IMR-90 (cell line): ENCODE measurements at regions not wholly inside any gene's neighbourhood (a gene's known extent, or its start where the extent isn't known, plus 50 kb on each side); places are given as distances from the start of the nearest gene placed in this dataset.
A peak's percentile ranks its signal among the peaks of the same experiment; 100 is the strongest.

Experiments used
- ATAC-seq: fragments of 200-7000 bp; cut with Tn5 transposase; 2 replicates; pipeline ENCODE4 v1.9.1; 2020; ENCODE audit warnings: low read depth, mild to moderate bottlenecking, moderate library complexity
- BruUV-seq: library from RNA; stranded (reverse); fragments of 400-500 nt; replicated peaks from 2 replicates; lab custom pipeline; 2021; lab: Mats Ljungman, UMichigan
- CTCF ChIA-PET: fragments of 300-600 bp; formaldehyde crosslinking; extraction: SDS; loops from one replicate; lab custom pipeline; 2021; ENCODE audit warnings: antibody characterized with exemption; lab: Yijun Ruan, JAX
- POLR2A ChIA-PET: fragments of 300-600 bp; sonication (Branson Sonifier 250); formaldehyde crosslinking; loops from one replicate; lab custom pipeline; 2022; ENCODE audit warnings: antibody characterized with exemption; ENCODE audit not compliant: unreplicated experiment; lab: Charles Lee
- DNase-seq: peaks from one replicate; pipeline ENCODE4 v3.0.0; 2013
- H2AFZ ChIP-seq: replicated peaks from 2 replicates; pipeline ENCODE3; 2013; ENCODE audit warnings: low read length, mild to moderate bottlenecking; ENCODE audit not compliant: poor library complexity
- H2AK5ac ChIP-seq: 2 replicates; pipeline ENCODE4 v1.6.1; 2013; ENCODE audit warnings: low read depth, low read length, inconsistent platforms
- H2AK9ac ChIP-seq: replicated peaks from 2 replicates; pipeline ENCODE3; 2013; ENCODE audit warnings: mild to moderate bottlenecking, low read depth, low read length, moderate library complexity; ENCODE audit not compliant: poor library complexity
- H2BK120ac ChIP-seq: 2 replicates; pipeline ENCODE4 v1.6.1; 2013; ENCODE audit warnings: low read depth, low read length, inconsistent platforms
- H2BK15ac ChIP-seq: 3 replicates; pipeline ENCODE4 v1.6.1; 2013; ENCODE audit warnings: low read depth, low read length, inconsistent platforms
- H2BK20ac ChIP-seq: 2 replicates; pipeline ENCODE4 v1.6.1; 2013; ENCODE audit warnings: low read depth, mild to moderate bottlenecking, inconsistent platforms, low read length, moderate library complexity
- H2BK5ac ChIP-seq: 2 replicates; pipeline ENCODE4 v1.6.1; 2013; ENCODE audit warnings: mild to moderate bottlenecking, low read depth, low read length, inconsistent platforms; ENCODE audit not compliant: poor library complexity, severe bottlenecking
- H3K14ac ChIP-seq: replicated peaks from 2 replicates; pipeline ENCODE4 v1.6.1; 2013; ENCODE audit warnings: low read depth, low read length, inconsistent platforms
- H3K18ac ChIP-seq: 2 replicates; pipeline ENCODE4 v1.6.1; 2013; ENCODE audit warnings: low read depth, low read length, control low read depth
- H3K23ac ChIP-seq: 2 replicates; pipeline ENCODE4 v1.6.1; 2013; ENCODE audit warnings: low read depth, low read length, inconsistent platforms
- H3K27ac ChIP-seq: 2 replicates; pipeline ENCODE4 v1.5.1; 2013; ENCODE audit warnings: mild to moderate bottlenecking, control low read depth, low read length; ENCODE audit not compliant: insufficient read depth
- H3K27me3 ChIP-seq: 2 replicates; pipeline ENCODE4 v1.6.1; 2013; ENCODE audit warnings: low read length; ENCODE audit not compliant: control insufficient read depth, insufficient read depth
- H3K36me3 ChIP-seq: 2 replicates; pipeline ENCODE4 v1.6.1; 2013; ENCODE audit warnings: low read length, mixed read lengths; ENCODE audit not compliant: control insufficient read depth, insufficient read depth
- H3K4ac ChIP-seq: 2 replicates; pipeline ENCODE4 v1.6.1; 2013; ENCODE audit warnings: low read depth, low read length, inconsistent platforms
- H3K4me1 ChIP-seq: 2 replicates; pipeline ENCODE4 v1.6.1; 2013; ENCODE audit warnings: low read length, mixed read lengths; ENCODE audit not compliant: control insufficient read depth, insufficient read depth
- H3K4me2 ChIP-seq: 2 replicates; pipeline ENCODE4 v1.6.1; 2013; ENCODE audit warnings: low read depth, mild to moderate bottlenecking, control low read depth, low read length, moderate library complexity
- H3K4me3 ChIP-seq: 2 replicates; pipeline ENCODE4 v1.5.1; 2013; ENCODE audit warnings: low read depth, mild to moderate bottlenecking, control low read depth, low read length, moderate library complexity; ENCODE audit not compliant: insufficient read depth
- H3K56ac ChIP-seq: 2 replicates; pipeline ENCODE4 v1.6.1; 2013; ENCODE audit warnings: low read length, inconsistent platforms; ENCODE audit not compliant: insufficient read depth; ENCODE audit errors: extremely low read depth
- H3K79me1 ChIP-seq, 2 experiments: 2 replicates each; pipeline ENCODE4 v1.6.1; 2013; ENCODE audit warnings: low read length in 2 of 2, inconsistent platforms in 1 of 2, low read depth in 1 of 2
- H3K9ac ChIP-seq: 2 replicates; pipeline ENCODE4 v1.6.1; 2013; ENCODE audit warnings: low read depth, low read length, control low read depth
- H3K9me1 ChIP-seq: 2 replicates; pipeline ENCODE4 v1.6.1; 2013; ENCODE audit warnings: low read length, inconsistent platforms; ENCODE audit not compliant: insufficient read depth
- H3K9me3 ChIP-seq: 2 replicates; pipeline ENCODE4 v1.6.1; 2013; ENCODE audit warnings: low read length; ENCODE audit not compliant: control insufficient read depth, insufficient read depth
- H4K20me1 ChIP-seq: 2 replicates; pipeline ENCODE4 v1.6.1; 2013; ENCODE audit warnings: low read length, inconsistent platforms; ENCODE audit not compliant: insufficient read depth
- H4K5ac ChIP-seq: 2 replicates; pipeline ENCODE4 v1.6.1; 2013; ENCODE audit warnings: mild to moderate bottlenecking, low read depth, low read length, control low read depth
- H4K8ac ChIP-seq, 2 experiments: 2 replicates each; pipeline ENCODE4 v1.6.1; 2013; ENCODE audit warnings: low read depth in 2 of 2, low read length in 2 of 2, control low read depth in 1 of 2, inconsistent platforms in 1 of 2
- H4K91ac ChIP-seq: 2 replicates; pipeline ENCODE4 v1.6.1; 2013; ENCODE audit warnings: low read depth, low read length, inconsistent platforms; ENCODE audit not compliant: insufficient read depth
- BHLHE40 ChIP-seq: fragments of 150-350 bp; IDR thresholded peaks from 2 replicates; pipeline ENCODE4 v1.6.1; 2016; ENCODE audit warnings: mild to moderate bottlenecking, low read depth, low read length
- CEBPB ChIP-seq: IDR thresholded peaks from 2 replicates; pipeline ENCODE4 v1.6.1; 2012; ENCODE audit warnings: low read depth, low read length, improper control_type of control experiment
- CHD1 ChIP-seq: IDR thresholded peaks from 2 replicates; pipeline ENCODE4 v1.6.1; 2012; ENCODE audit warnings: low read depth, low read length, improper control_type of control experiment
- CTCF ChIP-seq: conservative IDR thresholded peaks from 2 replicates; pipeline ENCODE4 v1.5.1; 2012; ENCODE audit warnings: mild to moderate bottlenecking, low read depth, low read length, improper control_type of control experiment
- FOS ChIP-seq: fragments of 150-350 bp; IDR thresholded peaks from 2 replicates; pipeline ENCODE4 v1.6.1; 2016; ENCODE audit warnings: low read depth, low read length
- MAFK ChIP-seq: IDR thresholded peaks from 2 replicates; pipeline ENCODE4 v1.6.1; 2012; ENCODE audit warnings: low read depth, low read length, improper control_type of control experiment
- MAZ ChIP-seq: IDR thresholded peaks from 2 replicates; pipeline ENCODE4 v1.6.1; 2012; ENCODE audit warnings: low read depth, mild to moderate bottlenecking, low read length, improper control_type of control experiment, moderate library complexity, borderline replicate concordance
- MXI1 ChIP-seq: IDR thresholded peaks from 2 replicates; pipeline ENCODE4 v1.6.1; 2012; ENCODE audit warnings: low read depth, mild to moderate bottlenecking, low read length, moderate library complexity, borderline replicate concordance
- NFE2L2 ChIP-seq: fragments of 150-350 bp; IDR thresholded peaks from 2 replicates; pipeline ENCODE4 v1.6.1; 2016; ENCODE audit warnings: low read depth, mild to moderate bottlenecking, low read length
- POLR2A ChIP-seq: IDR thresholded peaks from 2 replicates; pipeline ENCODE4 v1.6.1; 2012; ENCODE audit warnings: mild to moderate bottlenecking, low read depth, low read length
- RAD21 ChIP-seq: IDR thresholded peaks from 2 replicates; pipeline ENCODE4 v1.6.1; 2012; ENCODE audit warnings: low read length, improper control_type of control experiment
- RCOR1 ChIP-seq: IDR thresholded peaks from 2 replicates; pipeline ENCODE4 v1.6.1; 2012; ENCODE audit warnings: mild to moderate bottlenecking, low read length, improper control_type of control experiment; ENCODE audit not compliant: insufficient replicate concordance
- WGBS, 2 experiments: methylation state at CpG; one replicate each; pipeline versions ENCODE4 v1.1.5 to v1.1.7; 2013; ENCODE audit warnings: missing lambda C conversion rate in 2 of 2; ENCODE audit not compliant: insufficient read length in 1 of 2; ENCODE audit errors: extremely low coverage in 2 of 2; 5-methylcytosine and 5-hydroxymethylcytosine counted together
- dilution Hi-C: fragments of 300-500 bp; cut with HindIII; formaldehyde crosslinking; loops from one replicate; pipeline ENCODE4 v1.14.3; 2018; ENCODE audit warnings: low sequenced_read_pairs; ENCODE audit not compliant: unreplicated experiment
- in situ Hi-C: fragments of 300-500 bp; cut with MboI; formaldehyde crosslinking; loops from 3 replicates; pipeline ENCODE4 v1.14.3; 2019; ENCODE audit warnings: low sequenced_read_pairs, inconsistent platforms, mixed read lengths
- intact Hi-C: fragments of 100-400 bp; cut with micrococcal nuclease; formaldehyde crosslinking; loops from 2 replicates; pipeline ENCODE4 v1.10.0; 2022

GRCh38 chr10:91163869-91164474 is 56.5 kb upstream of the PCGF5 start:
- Histone ChIP-seq H3K4me1 (peaks cover 6% of the 10 kb centered on the region; the same call in 1 of the 2 replicates), H2AFZ (peak overlapping the region; percentile 92), H2BK20ac (no peak overlapping the region), H2BK15ac (no peak overlapping the region), H2AK9ac (peak overlapping the region; percentile 89), H3K9me1 (no peaks in the 10 kb centered on the region; the same call in 1 of the 2 replicates), H3K4me2 (peak overlapping the region; percentile 76), H3K18ac (no peak overlapping the region), H3K56ac (no peak overlapping the region), H3K27ac (peak overlapping the region; percentile 58), H3K9me3 (no peaks in the 10 kb centered on the region), H4K91ac (peak overlapping the region; percentile 54; the same call in 1 of the 2 replicates), H4K20me1 (peaks cover 13% of the 10 kb centered on the region; the same call in 1 of the 2 replicates), H3K14ac (no peak overlapping the region), H3K23ac (no peak overlapping the region), H2BK120ac (peak overlapping the region; percentile 2; the same call in 1 of the 2 replicates), H4K5ac (no peak overlapping the region), H4K8ac (peak overlapping the region; percentile 44 to 50; a peak in 3 of 4 replicates), H2AK5ac (peak overlapping the region; percentile 49), H3K79me1 (peaks cover 29 to 34% of the 10 kb centered on the region in 2 experiments), H3K36me3 (no peaks in the 10 kb centered on the region), H3K9ac (peak overlapping the region; percentile 46), H3K27me3 (no peaks in the 10 kb centered on the region), H2BK5ac (peak overlapping the region; percentile 81), H3K4me3 (peak overlapping the region; percentile 68), H3K4ac (peak overlapping the region; percentile 11; the same call in 1 of the 2 replicates)
- BruUV-seq, result no TSS peak
- TF ChIP-seq RAD21 (no peak), MAZ (peak; percentile 60; the same call in 1 of the 2 replicates), CTCF (no peak), CHD1 (no peak), CEBPB (0 out of 2 replicates have a peak, but pooled peaks have one; percentile 1), MAFK (no peak), FOS (peak; percentile 99), POLR2A (peak; percentile 72), BHLHE40 (peak; percentile 91), NFE2L2 (no peak), MXI1 (peak; percentile 74; the same call in 1 of the 2 replicates), RCOR1 (no peak)
- WGBS, 2 experiments, result 0% methylated on average over 9 of the region's 38 CpGs; no CpG with 5 or more reads in 1 of the 2 experiments
- CTCF ChIA-PET, result interaction anchor here (1.0 kb wide), 1 partner anchor 15 kb away, joined by 4 read pairs; no protein-coding TSS in a partner anchor
- intact Hi-C loops (loop anchor here (2.0 to 10.0 kb wide), 4 partner anchors 57 to 279 kb away; partner anchors contain the start of gene PCGF5), in situ Hi-C loops (no loop called here), dilution Hi-C loops (no loop called here)
- ATAC-seq (peak; percentile 44), DNase-seq (peak; percentile 93)
- POLR2A ChIA-PET, result interaction anchor here (0.6 kb wide), 1 partner anchor 15 kb away, joined by 3 read pairs; no protein-coding TSS in a partner anchor
